Fibroblast of lung (primary cell): ENCODE measurements at regions not wholly inside any gene's neighbourhood (a gene's known extent, or its start where the extent isn't known, plus 50 kb on each side); places are given as distances from the start of the nearest gene placed in this dataset.

Experiments
- DNase-seq, 2 donors: peaks; one replicate each; pipeline versions ENCODE4 v3.0.0 to v3.0.0-alpha.2; 2010; ENCODE audit warnings: low read depth in 2 of 2
- H2AFZ ChIP-seq: 2 replicates; pipeline ENCODE4 v1.5.1; 2012; ENCODE audit warnings: low read length, control low read depth, inconsistent platforms
- H3K27ac ChIP-seq: 2 replicates; pipeline ENCODE4 v1.5.1; 2011; ENCODE audit warnings: low read length, control low read depth; ENCODE audit not compliant: insufficient read depth
- H3K27me3 ChIP-seq: 2 replicates; pipeline ENCODE4 v1.5.1; 2011; ENCODE audit warnings: mild to moderate bottlenecking, low read length; ENCODE audit not compliant: control insufficient read depth, insufficient read depth
- H3K36me3 ChIP-seq: 2 replicates; pipeline ENCODE4 v1.5.1; 2011; ENCODE audit warnings: low read length; ENCODE audit not compliant: control insufficient read depth, insufficient read depth
- H3K4me1 ChIP-seq: 2 replicates; pipeline ENCODE4 v1.5.1; 2011; ENCODE audit warnings: low read length; ENCODE audit not compliant: control insufficient read depth, insufficient read depth; ENCODE audit errors: extremely low read depth
- H3K4me2 ChIP-seq: 2 replicates; pipeline ENCODE4 v1.5.1; 2011; ENCODE audit warnings: low read length, control low read depth; ENCODE audit not compliant: insufficient read depth; ENCODE audit errors: extremely low read depth
- H3K4me3 ChIP-seq, 4 experiments: fragments of 200-600 bp in 1 of 4; sonication (generic) in 1 of 4; replicated peaks in 1 of 4; 2 replicates each; pipeline ENCODE4 v1.5.1; 2011 to 2016; ENCODE audit warnings: low read length in 4 of 4, low read depth in 3 of 4, mild to moderate bottlenecking in 3 of 4, control low read depth in 2 of 4, inconsistent platforms in 1 of 4, mixed read lengths in 1 of 4; ENCODE audit not compliant: insufficient read depth in 1 of 4; ENCODE audit errors: control extremely low read depth in 1 of 4
- H3K79me2 ChIP-seq: 2 replicates; pipeline ENCODE4 v1.5.1; 2012; ENCODE audit warnings: mild to moderate bottlenecking, low read length, inconsistent platforms; ENCODE audit not compliant: control insufficient read depth, insufficient read depth
- H3K9ac ChIP-seq: 2 replicates; pipeline ENCODE4 v1.5.1; 2011; ENCODE audit warnings: mild to moderate bottlenecking, low read length, control low read depth; ENCODE audit not compliant: insufficient read depth
- H3K9me3 ChIP-seq: 2 replicates; pipeline ENCODE4 v1.5.1; 2012; ENCODE audit warnings: low read depth, low read length; ENCODE audit not compliant: control insufficient read depth, insufficient read depth
- H4K20me1 ChIP-seq: 2 replicates; pipeline ENCODE4 v1.5.1; 2011; ENCODE audit warnings: low read length; ENCODE audit not compliant: control insufficient read depth, insufficient read depth; ENCODE audit errors: extremely low read depth
- EZH2 ChIP-seq: IDR thresholded peaks from 2 replicates; pipeline ENCODE4 v1.5.1; 2012; ENCODE audit warnings: low read length, control low read depth, mild to moderate bottlenecking; ENCODE audit errors: missing control alignments
- TF ChIP-seq, protein P1 (sequence below), 2 donors: IDR thresholded peaks in 1 of 2; conservative IDR thresholded peaks in 1 of 2; 1 replicate in 1 of 2; 2 replicates in 1 of 2; pipeline ENCODE4 v1.5.1; 2011 to 2012; ENCODE audit warnings: low read length in 2 of 2, control low read depth in 1 of 2, inconsistent platforms in 1 of 2, low read depth in 1 of 2, mild to moderate bottlenecking in 1 of 2

DNA sequence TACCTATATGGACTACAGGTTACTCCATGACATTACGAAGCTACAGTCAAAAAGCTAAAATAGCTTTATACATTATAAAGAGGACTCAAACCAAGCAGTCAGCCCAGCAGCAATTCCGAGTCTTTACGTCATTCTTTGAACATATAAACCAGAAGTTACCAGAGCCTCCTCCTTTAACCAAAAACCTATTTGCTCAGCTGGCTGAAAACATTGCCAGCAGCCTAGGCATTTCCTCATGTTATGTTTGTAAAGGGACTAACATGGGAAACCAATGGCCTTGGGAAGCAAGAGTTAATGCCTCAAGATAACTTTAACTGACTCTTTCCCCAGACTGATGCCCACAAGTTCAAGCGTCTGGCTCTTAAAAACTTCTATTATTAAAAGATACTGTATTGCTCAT, 104.1 kb upstream of the ZNF492 start:
- Histone ChIP-seq H3K4me1 (no peaks in the 10 kb centered on the region), H2AFZ (no peak overlapping the region), H4K20me1 (no peaks in the 10 kb centered on the region), H3K27ac (no peak overlapping the region), H3K27me3 (no peaks in the 10 kb centered on the region), H3K4me2 (no peak overlapping the region), H3K9ac (no peak overlapping the region), H3K9me3 (no peaks in the 10 kb centered on the region), H3K79me2 (no peaks in the 10 kb centered on the region), H3K36me3 (no peaks in the 10 kb centered on the region), H3K4me3 (no peak overlapping the region)
- DNase-seq: no peak
- TF ChIP-seq, protein P1, sequence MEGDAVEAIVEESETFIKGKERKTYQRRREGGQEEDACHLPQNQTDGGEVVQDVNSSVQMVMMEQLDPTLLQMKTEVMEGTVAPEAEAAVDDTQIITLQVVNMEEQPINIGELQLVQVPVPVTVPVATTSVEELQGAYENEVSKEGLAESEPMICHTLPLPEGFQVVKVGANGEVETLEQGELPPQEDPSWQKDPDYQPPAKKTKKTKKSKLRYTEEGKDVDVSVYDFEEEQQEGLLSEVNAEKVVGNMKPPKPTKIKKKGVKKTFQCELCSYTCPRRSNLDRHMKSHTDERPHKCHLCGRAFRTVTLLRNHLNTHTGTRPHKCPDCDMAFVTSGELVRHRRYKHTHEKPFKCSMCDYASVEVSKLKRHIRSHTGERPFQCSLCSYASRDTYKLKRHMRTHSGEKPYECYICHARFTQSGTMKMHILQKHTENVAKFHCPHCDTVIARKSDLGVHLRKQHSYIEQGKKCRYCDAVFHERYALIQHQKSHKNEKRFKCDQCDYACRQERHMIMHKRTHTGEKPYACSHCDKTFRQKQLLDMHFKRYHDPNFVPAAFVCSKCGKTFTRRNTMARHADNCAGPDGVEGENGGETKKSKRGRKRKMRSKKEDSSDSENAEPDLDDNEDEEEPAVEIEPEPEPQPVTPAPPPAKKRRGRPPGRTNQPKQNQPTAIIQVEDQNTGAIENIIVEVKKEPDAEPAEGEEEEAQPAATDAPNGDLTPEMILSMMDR (conservative IDR thresholded peaks at IDR 0.05 in 1 of 2, IDR thresholded peaks at IDR 0.05 in 1 of 2; ENCODE audit: low read depth in 1 of 2, low read length in 2 of 2): no peak
- TF ChIP-seq EZH2: no peak

DNA sequence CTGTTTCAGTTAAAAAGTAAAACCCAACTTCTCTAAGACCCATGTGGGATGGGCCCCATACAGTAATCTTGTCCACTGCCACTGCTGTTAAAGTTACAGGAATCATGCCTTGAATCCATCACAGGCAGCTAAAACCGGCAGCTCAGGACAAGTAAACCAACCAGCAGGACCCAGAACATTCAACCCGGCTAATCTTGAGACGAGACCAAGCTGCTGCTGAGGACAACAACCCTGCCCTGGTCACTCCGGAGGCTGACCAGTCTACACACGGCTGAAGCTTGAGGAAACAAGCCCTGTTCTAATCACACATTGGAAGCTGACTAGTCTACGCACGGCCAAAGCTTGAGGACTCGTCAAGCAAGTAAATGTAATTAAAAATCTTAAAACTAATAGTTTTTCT, 105.2 kb upstream of the ZNF492 start:
- no peak for DNase-seq
- H3K9me3 ChIP-seq: no peaks in the 10 kb centered on the region
- H3K27ac ChIP-seq: no peak overlapping the region
- no peaks in the 10 kb centered on the region for H3K79me2 ChIP-seq
- no peak overlapping the region for H3K9ac ChIP-seq
- H3K4me1 ChIP-seq: no peaks in the 10 kb centered on the region
- H4K20me1 ChIP-seq: no peaks in the 10 kb centered on the region
- no peak overlapping the region for H3K4me3 ChIP-seq
- TF ChIP-seq EZH2: no peak
- TF ChIP-seq, protein P1 (conservative IDR thresholded peaks at IDR 0.05 in 1 of 2, IDR thresholded peaks at IDR 0.05 in 1 of 2; ENCODE audit: low read depth in 1 of 2, low read length in 2 of 2): no peak
- no peaks in the 10 kb centered on the region for H3K36me3 ChIP-seq
- H3K27me3 ChIP-seq: no peaks in the 10 kb centered on the region
- no peak overlapping the region for H2AFZ ChIP-seq
- H3K4me2 ChIP-seq: no peak overlapping the region

DNA sequence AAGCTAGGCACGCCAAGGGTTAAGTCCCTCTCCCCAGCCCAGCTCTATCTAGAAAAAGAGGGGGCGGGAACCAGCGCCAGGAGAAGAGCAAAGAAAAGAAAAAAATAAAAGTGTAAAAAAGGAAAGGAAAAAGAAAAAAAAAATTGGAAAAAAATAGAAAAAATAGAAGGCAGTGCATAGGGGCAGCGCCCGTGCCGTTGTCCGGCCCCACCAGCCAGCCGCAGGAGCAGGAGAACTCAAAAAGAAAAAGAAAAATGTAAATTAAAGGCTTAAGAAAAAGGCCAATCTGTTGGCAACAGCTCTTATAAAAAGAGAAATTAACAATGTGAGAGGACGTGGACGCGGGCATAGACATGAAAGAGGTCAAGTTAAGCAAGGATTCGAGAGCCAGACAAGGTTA, 105.4 kb upstream of the ZNF98 start:
- no peaks in the 10 kb centered on the region for H4K20me1 ChIP-seq
- H3K36me3 ChIP-seq: no peaks in the 10 kb centered on the region
- H2AFZ ChIP-seq: no peak overlapping the region
- no peaks in the 10 kb centered on the region for H3K27me3 ChIP-seq
- H3K27ac ChIP-seq: no peak overlapping the region
- no peak overlapping the region for H3K9ac ChIP-seq
- DNase-seq: no peak
- no peaks in the 10 kb centered on the region for H3K9me3 ChIP-seq
- no peak for TF ChIP-seq EZH2
- TF ChIP-seq, protein P1 (conservative IDR thresholded peaks at IDR 0.05 in 1 of 2, IDR thresholded peaks at IDR 0.05 in 1 of 2; ENCODE audit: low read depth in 1 of 2, low read length in 2 of 2): no peak
- H3K4me2 ChIP-seq: no peak overlapping the region
- H3K4me3 ChIP-seq: no peak overlapping the region
- H3K4me1 ChIP-seq: no peaks in the 10 kb centered on the region
- no peaks in the 10 kb centered on the region for H3K79me2 ChIP-seq
